BJ (cell line): ENCODE measurements at regions not wholly inside any gene's neighbourhood (a gene's known extent, or its start where the extent isn't known, plus 50 kb on each side); places are given as distances from the start of the nearest gene placed in this dataset.

Source experiments
- CTCF ChIA-PET: fragments of 350-600 bp; formaldehyde crosslinking; extraction: SDS; loops from one replicate; lab custom pipeline; 2021; ENCODE audit warnings: antibody characterized with exemption, inconsistent platforms; lab: Yijun Ruan, JAX
- POLR2A ChIA-PET: fragments of 300-600 bp; sonication (Branson Sonifier 250); formaldehyde crosslinking; extraction: SDS; loops from one replicate; lab custom pipeline; 2021; ENCODE audit warnings: antibody characterized with exemption; lab: Charles Lee
- DNase-seq: peaks from one replicate; pipeline ENCODE4 v3.0.0-alpha.2; 2011; ENCODE audit warnings: low read depth
- H3K27me3 ChIP-seq: 2 replicates; pipeline ENCODE4 v1.6.0; 2011; ENCODE audit warnings: low read length; ENCODE audit not compliant: control insufficient read depth, insufficient read depth
- H3K36me3 ChIP-seq: 2 replicates; pipeline ENCODE4 v1.5.1; 2011; ENCODE audit warnings: low read length; ENCODE audit not compliant: control insufficient read depth, insufficient read depth
- H3K4me3 ChIP-seq: 2 replicates; pipeline ENCODE4 v1.5.1; 2011; ENCODE audit warnings: low read depth, mild to moderate bottlenecking, control low read depth, low read length
- CTCF ChIP-seq: IDR thresholded peaks from 2 replicates; pipeline ENCODE4 v1.5.1; 2011; ENCODE audit warnings: low read depth, mild to moderate bottlenecking, control low read depth, inconsistent platforms, low read length, moderate library complexity; ENCODE audit not compliant: insufficient read depth

GRCh38 chr1:17994046-17994445 is 113.6 kb upstream of the IGSF21 start:
- POLR2A ChIA-PET: no interaction called here
- Histone ChIP-seq H3K27me3 (no peaks in the 10 kb centered on the region), H3K4me3 (no peak overlapping the region), H3K36me3 (no peaks in the 10 kb centered on the region)
- no peak for TF ChIP-seq CTCF
- no peak for DNase-seq
- CTCF ChIA-PET: interaction anchor here (0.7 kb wide), 1 partner anchor 600 kb away, joined by 3 read pairs; no protein-coding TSS in a partner anchor

GRCh38 chr1:17995480-17995879 is 112.1 kb upstream of the IGSF21 start:
- H3K27me3 ChIP-seq: no peaks in the 10 kb centered on the region
- H3K36me3 ChIP-seq: no peaks in the 10 kb centered on the region
- POLR2A ChIA-PET: no interaction called here
- DNase-seq: no peak
- CTCF ChIA-PET: no interaction called here
- H3K4me3 ChIP-seq: no peak overlapping the region
- TF ChIP-seq CTCF: no peak

- POLR2A ChIA-PET: no interaction called here
- peak; percentile 30 for TF ChIP-seq CTCF
Measured at GRCh38 chr1:17998889-17999288, 108.7 kb upstream of the IGSF21 start.

GRCh38 chr1:17999884-18000283 is 107.7 kb upstream of the IGSF21 start:
- Histone ChIP-seq H3K4me3 (no peak overlapping the region), H3K27me3 (no peaks in the 10 kb centered on the region), H3K36me3 (no peaks in the 10 kb centered on the region)
- CTCF ChIA-PET: interaction anchor here (0.6 to 1.5 kb wide), 2 partner anchors 9 to 11 kb away, joined by 3 to 4 read pairs; no protein-coding TSS in a partner anchor
- no peak for TF ChIP-seq CTCF
- DNase-seq: no peak
- POLR2A ChIA-PET: no interaction called here

More at GRCh38 chr1:17998889-17999288, 108.7 kb upstream of the IGSF21 start:
- H3K4me3 ChIP-seq: no peak overlapping the region
- H3K36me3 ChIP-seq: no peaks in the 10 kb centered on the region
- DNase-seq: no peak
- H3K27me3 ChIP-seq: no peaks in the 10 kb centered on the region
- CTCF ChIA-PET: no interaction called here

GRCh38 chr1:18001725-18002124 is 105.9 kb upstream of the IGSF21 start:
- Histone ChIP-seq H3K4me3 (no peak overlapping the region), H3K27me3 (no peaks in the 10 kb centered on the region), H3K36me3 (no peaks in the 10 kb centered on the region)
- ChIA-PET CTCF (interaction anchor here (0.7 kb wide), 1 partner anchor 17 kb away, joined by 3 read pairs; no protein-coding TSS in a partner anchor), POLR2A (no interaction called here)
- TF ChIP-seq CTCF: no peak
- DNase-seq: no peak
